NCI-H2107 (cell line): ENCODE measurements at regions not wholly inside any gene's neighbourhood (a gene's known extent, or its start where the extent isn't known, plus 50 kb on each side); places are given as distances from the start of the nearest gene placed in this dataset.
"Not testable (repeated sequence)": the region's sequence is repeated elsewhere in the genome, so short reads cannot be mapped to it uniquely, and the experiment has no call there.

Source experiments
- DNase-seq: peaks from one replicate; lab custom pipeline; 2025; lab: John Stamatoyannopoulos, UW

- no peak for DNase-seq
Observed at GRCh38 chr17:83019376-83019775, 60.0 kb upstream of the METRNL start.

- no peak for DNase-seq
Observed at GRCh38 chr17:83024218-83024971, 55.0 kb upstream of the METRNL start.

- DNase-seq: no peak
Observed at GRCh38 chr17:83025636-83026280, 53.7 kb upstream of the METRNL start.

- no peak for DNase-seq
Observed at GRCh38 chr17:83026311-83026811, 53.0 kb upstream of the METRNL start.

- not testable (repeated sequence) for DNase-seq
Observed at GRCh38 chr17:83026921-83027320, 52.5 kb upstream of the METRNL start.

GRCh38 chr17:83028851-83029250 is 50.6 kb upstream of the METRNL start:
- DNase-seq: no peak

- DNase-seq: no peak
Observed at GRCh38 chr17:83029571-83029970, 49.8 kb upstream of the METRNL start.
